ENCODE measurements at regions not wholly inside any gene's neighbourhood (a gene's known extent, or its start where the extent isn't known, plus 50 kb on each side); places are given as distances from the start of the nearest gene placed in this dataset.
"Not testable (repeated sequence)": the region's sequence is repeated elsewhere in the genome, so short reads cannot be mapped to it uniquely, and the experiment has no call there.

- not testable (repeated sequence) for H3K9ac ChIP-seq (ENCODE audit: low read length in 2 of 2); H3K27ac ChIP-seq (ENCODE audit: low read length); H3K9me3 ChIP-seq (ENCODE audit: control insufficient read depth in 2 of 2, low read length in 2 of 2)
These were observed 485.5 kb downstream of the PRR16 start for GRCh38 chr5:120949596-120949995.

GRCh38 chr5:120953445-120953844 lies 489.3 kb downstream of the PRR16 start:
- not testable (repeated sequence) for H3K27me3 ChIP-seq (ENCODE audit: control insufficient read depth in 1 of 2, insufficient read depth in 2 of 2, low read length in 2 of 2); H3K4me1 ChIP-seq (ENCODE audit: control insufficient read depth, insufficient read depth, low read length); H3K36me3 ChIP-seq (ENCODE audit: control insufficient read depth in 2 of 2, insufficient read depth in 2 of 2, low read length in 2 of 2); H3K4me3 ChIP-seq (ENCODE audit: low read length in 2 of 2); H3K9me3 ChIP-seq (ENCODE audit: control insufficient read depth in 2 of 2, low read length in 2 of 2); H3K9ac ChIP-seq (ENCODE audit: low read length in 2 of 2); H3K27ac ChIP-seq (ENCODE audit: low read length)

More at GRCh38 chr5:120949596-120949995, 485.5 kb downstream of the PRR16 start:
- H3K36me3 ChIP-seq (ENCODE audit: control insufficient read depth in 2 of 2, insufficient read depth in 2 of 2, low read length in 2 of 2); H3K4me3 ChIP-seq (ENCODE audit: low read length in 2 of 2); H3K4me1 ChIP-seq (ENCODE audit: control insufficient read depth, insufficient read depth, low read length); H3K27me3 ChIP-seq (ENCODE audit: control insufficient read depth in 1 of 2, insufficient read depth in 2 of 2, low read length in 2 of 2): not testable (repeated sequence)

- H3K36me3 ChIP-seq (ENCODE audit: control insufficient read depth in 2 of 2, insufficient read depth in 2 of 2, low read length in 2 of 2), result no peaks in the 10 kb centered on the region
- no peak overlapping the region for H3K9ac ChIP-seq (ENCODE audit: low read length in 2 of 2)
- H3K4me3 ChIP-seq (ENCODE audit: low read length in 2 of 2), result no peak overlapping the region
- H3K27ac ChIP-seq (ENCODE audit: low read length), result no peak overlapping the region
- peaks cover 0 to 4% of the 10 kb centered on the region in 2 donors for H3K9me3 ChIP-seq (ENCODE audit: control insufficient read depth in 2 of 2, low read length in 2 of 2)
- H3K4me1 ChIP-seq (ENCODE audit: control insufficient read depth, insufficient read depth, low read length), result no peaks in the 10 kb centered on the region
- no peaks in the 10 kb centered on the region for H3K27me3 ChIP-seq (ENCODE audit: control insufficient read depth in 1 of 2, insufficient read depth in 2 of 2, low read length in 2 of 2)
These were observed 490.2 kb downstream of the PRR16 start for GRCh38 chr5:120954255-120954654.

- Histone ChIP-seq H3K36me3 (ENCODE audit: control insufficient read depth in 2 of 2, insufficient read depth in 2 of 2, low read length in 2 of 2) (no peaks in the 10 kb centered on the region), H3K9ac (ENCODE audit: low read length in 2 of 2) (no peak overlapping the region), H3K4me3 (ENCODE audit: low read length in 2 of 2) (no peak overlapping the region), H3K27me3 (ENCODE audit: control insufficient read depth in 1 of 2, insufficient read depth in 2 of 2, low read length in 2 of 2) (no peaks in the 10 kb centered on the region), H3K4me1 (ENCODE audit: control insufficient read depth, insufficient read depth, low read length) (no peaks in the 10 kb centered on the region), H3K9me3 (ENCODE audit: control insufficient read depth in 2 of 2, low read length in 2 of 2) (peaks cover 0 to 4% of the 10 kb centered on the region in 2 donors), H3K27ac (ENCODE audit: low read length) (no peak overlapping the region)
These were observed 491.7 kb downstream of the PRR16 start for GRCh38 chr5:120955795-120956194.

GRCh38 chr5:120958877-120959485 lies 494.9 kb downstream of the PRR16 start:
- Histone ChIP-seq H3K27ac (ENCODE audit: low read length) (no peak overlapping the region), H3K27me3 (ENCODE audit: control insufficient read depth in 1 of 2, insufficient read depth in 2 of 2, low read length in 2 of 2) (no peaks in the 10 kb centered on the region), H3K36me3 (ENCODE audit: control insufficient read depth in 2 of 2, insufficient read depth in 2 of 2, low read length in 2 of 2) (no peaks in the 10 kb centered on the region), H3K9me3 (ENCODE audit: control insufficient read depth in 2 of 2, low read length in 2 of 2) (no peaks in the 10 kb centered on the region), H3K4me3 (ENCODE audit: low read length in 2 of 2) (no peak overlapping the region), H3K4me1 (ENCODE audit: control insufficient read depth, insufficient read depth, low read length) (no peaks in the 10 kb centered on the region), H3K9ac (ENCODE audit: low read length in 2 of 2) (no peak overlapping the region)

GRCh38 chr5:120960510-120960909 lies 496.4 kb downstream of the PRR16 start:
- H3K9ac ChIP-seq (ENCODE audit: low read length in 2 of 2), result no peak overlapping the region
- H3K4me1 ChIP-seq (ENCODE audit: control insufficient read depth, insufficient read depth, low read length), result no peaks in the 10 kb centered on the region
- no peaks in the 10 kb centered on the region for H3K9me3 ChIP-seq (ENCODE audit: control insufficient read depth in 2 of 2, low read length in 2 of 2)

GRCh38 chr5:120967366-120967765 lies 503.3 kb downstream of the PRR16 start:
- Histone ChIP-seq H3K36me3 (ENCODE audit: control insufficient read depth in 2 of 2, insufficient read depth in 2 of 2, low read length in 2 of 2) (no peaks in the 10 kb centered on the region), H3K27ac (ENCODE audit: low read length) (no peak overlapping the region), H3K4me3 (ENCODE audit: low read length in 2 of 2) (no peak overlapping the region), H3K9ac (ENCODE audit: low read length in 2 of 2) (no peak overlapping the region), H3K9me3 (ENCODE audit: control insufficient read depth in 2 of 2, low read length in 2 of 2) (no peaks in the 10 kb centered on the region), H3K27me3 (ENCODE audit: control insufficient read depth in 1 of 2, insufficient read depth in 2 of 2, low read length in 2 of 2) (no peaks in the 10 kb centered on the region), H3K4me1 (ENCODE audit: control insufficient read depth, insufficient read depth, low read length) (no peaks in the 10 kb centered on the region)

More at GRCh38 chr5:120960510-120960909, 496.4 kb downstream of the PRR16 start:
- Histone ChIP-seq H3K4me3 (ENCODE audit: low read length in 2 of 2) (no peak overlapping the region), H3K27ac (ENCODE audit: low read length) (no peak overlapping the region), H3K36me3 (ENCODE audit: control insufficient read depth in 2 of 2, insufficient read depth in 2 of 2, low read length in 2 of 2) (no peaks in the 10 kb centered on the region), H3K27me3 (ENCODE audit: control insufficient read depth in 1 of 2, insufficient read depth in 2 of 2, low read length in 2 of 2) (no peaks in the 10 kb centered on the region)

- Histone ChIP-seq H3K27ac (ENCODE audit: low read length) (no peak overlapping the region), H3K9ac (ENCODE audit: low read length in 2 of 2) (no peak overlapping the region), H3K36me3 (ENCODE audit: control insufficient read depth in 2 of 2, insufficient read depth in 2 of 2, low read length in 2 of 2) (no peaks in the 10 kb centered on the region), H3K9me3 (ENCODE audit: control insufficient read depth in 2 of 2, low read length in 2 of 2) (no peaks in the 10 kb centered on the region), H3K4me3 (ENCODE audit: low read length in 2 of 2) (no peak overlapping the region), H3K27me3 (ENCODE audit: control insufficient read depth in 1 of 2, insufficient read depth in 2 of 2, low read length in 2 of 2) (no peaks in the 10 kb centered on the region), H3K4me1 (ENCODE audit: control insufficient read depth, insufficient read depth, low read length) (no peaks in the 10 kb centered on the region)
These were observed 510.6 kb downstream of the PRR16 start for GRCh38 chr5:120974690-120975089.

- H3K4me3 ChIP-seq (ENCODE audit: low read length in 2 of 2), result no peak overlapping the region
- H3K27ac ChIP-seq (ENCODE audit: low read length), result no peak overlapping the region
- H3K9ac ChIP-seq (ENCODE audit: low read length in 2 of 2), result no peak overlapping the region
- no peaks in the 10 kb centered on the region for H3K4me1 ChIP-seq (ENCODE audit: control insufficient read depth, insufficient read depth, low read length)
- H3K9me3 ChIP-seq (ENCODE audit: control insufficient read depth in 2 of 2, low read length in 2 of 2), result no peaks in the 10 kb centered on the region
- H3K27me3 ChIP-seq (ENCODE audit: control insufficient read depth in 1 of 2, insufficient read depth in 2 of 2, low read length in 2 of 2), result no peaks in the 10 kb centered on the region
- H3K36me3 ChIP-seq (ENCODE audit: control insufficient read depth in 2 of 2, insufficient read depth in 2 of 2, low read length in 2 of 2), result no peaks in the 10 kb centered on the region
These were observed 518.3 kb downstream of the PRR16 start for GRCh38 chr5:120982351-120982750.

GRCh38 chr5:120985526-120985925 lies 521.4 kb downstream of the PRR16 start:
- no peak overlapping the region for H3K27ac ChIP-seq (ENCODE audit: low read length)
- no peaks in the 10 kb centered on the region for H3K4me1 ChIP-seq (ENCODE audit: control insufficient read depth, insufficient read depth, low read length)
- no peaks in the 10 kb centered on the region for H3K36me3 ChIP-seq (ENCODE audit: control insufficient read depth in 2 of 2, insufficient read depth in 2 of 2, low read length in 2 of 2)
- no peak overlapping the region for H3K4me3 ChIP-seq (ENCODE audit: low read length in 2 of 2)
- no peaks in the 10 kb centered on the region for H3K27me3 ChIP-seq (ENCODE audit: control insufficient read depth in 1 of 2, insufficient read depth in 2 of 2, low read length in 2 of 2)
- no peaks in the 10 kb centered on the region for H3K9me3 ChIP-seq (ENCODE audit: control insufficient read depth in 2 of 2, low read length in 2 of 2)
- H3K9ac ChIP-seq (ENCODE audit: low read length in 2 of 2), result no peak overlapping the region

- no peaks in the 10 kb centered on the region for H3K9me3 ChIP-seq (ENCODE audit: control insufficient read depth in 2 of 2, low read length in 2 of 2)
- H3K27ac ChIP-seq (ENCODE audit: low read length), result no peak overlapping the region
- H3K4me3 ChIP-seq (ENCODE audit: low read length in 2 of 2), result no peak overlapping the region
- H3K9ac ChIP-seq (ENCODE audit: low read length in 2 of 2), result no peak overlapping the region
- no peaks in the 10 kb centered on the region for H3K27me3 ChIP-seq (ENCODE audit: control insufficient read depth in 1 of 2, insufficient read depth in 2 of 2, low read length in 2 of 2)
- H3K4me1 ChIP-seq (ENCODE audit: control insufficient read depth, insufficient read depth, low read length), result no peaks in the 10 kb centered on the region
- H3K36me3 ChIP-seq (ENCODE audit: control insufficient read depth in 2 of 2, insufficient read depth in 2 of 2, low read length in 2 of 2), result no peaks in the 10 kb centered on the region
These were observed 524.4 kb downstream of the PRR16 start for GRCh38 chr5:120988491-120988890.
